ENCODE measurements at regions not wholly inside any gene's neighbourhood (a gene's known extent, or its start where the extent isn't known, plus 50 kb on each side); places are given as distances from the start of the nearest gene placed in this dataset.

- no peak for TF ChIP-seq POLR2A (IDR thresholded peaks at IDR 0.05)
- TF ChIP-seq CTCF (IDR thresholded peaks at IDR 0.05) = no peak
These were observed 74.9 kb upstream of the NSMCE3 start for GRCh38 chr15:29344474-29344873.
